SK-N-SH (cell line): ENCODE measurements at regions not wholly inside any gene's neighbourhood (a gene's known extent, or its start where the extent isn't known, plus 50 kb on each side); places are given as distances from the start of the nearest gene placed in this dataset.

Source experiments
- GATA2 ChIP-seq: sonication (generic); formaldehyde crosslinking; IDR thresholded peaks from 2 replicates; pipeline ENCODE4 v1.5.0; 2020; ENCODE audit warnings: mild to moderate bottlenecking, missing genetic modification reagents
- JUND ChIP-seq: IDR thresholded peaks from 2 replicates; pipeline ENCODE4 v1.4.0; 2012
- POLR2AphosphoS5 ChIP-seq: IDR thresholded peaks from 2 replicates; pipeline ENCODE4 v1.6.1; 2012; ENCODE audit warnings: low read depth, low read length
- RXRA ChIP-seq: IDR thresholded peaks from 2 replicates; pipeline ENCODE4 v1.4.0; 2012; ENCODE audit warnings: low read depth, mild to moderate bottlenecking, borderline replicate concordance
- TF ChIP-seq, protein P1 (sequence below): fragments of 200-600 bp; sonication (generic); IDR thresholded peaks from 2 replicates; pipeline ENCODE4 v1.6.1; 2017; ENCODE audit warnings: antibody characterized with exemption, mild to moderate bottlenecking, moderate library complexity
- TF ChIP-seq, protein P2 (sequence below): IDR thresholded peaks from 2 replicates; pipeline ENCODE4 v1.6.1; 2012; ENCODE audit warnings: mild to moderate bottlenecking, low read depth, low read length, moderate library complexity

DNA sequence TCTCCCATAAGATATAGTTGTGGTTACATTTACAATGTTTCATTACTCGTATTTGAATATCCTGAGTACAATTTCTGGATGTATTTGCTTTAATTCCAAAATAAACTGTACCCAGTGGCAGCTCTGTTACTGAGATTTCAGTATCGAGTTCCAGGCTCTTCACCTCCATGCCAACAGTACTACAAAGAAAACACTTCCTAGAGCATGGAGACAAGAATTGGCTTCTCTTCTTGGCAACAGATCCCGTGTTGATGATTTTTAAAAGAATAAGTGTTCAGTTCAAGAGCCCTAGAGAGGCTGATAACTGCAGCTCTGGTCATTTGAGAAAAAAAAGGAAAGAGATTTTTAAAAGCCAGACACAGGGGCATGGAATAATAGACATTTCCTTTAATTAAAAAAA is 302.8 kb downstream of the EFNB2 start:
- TF ChIP-seq RXRA = no peak
- no peak for TF ChIP-seq POLR2AphosphoS5
- TF ChIP-seq, protein P1, sequence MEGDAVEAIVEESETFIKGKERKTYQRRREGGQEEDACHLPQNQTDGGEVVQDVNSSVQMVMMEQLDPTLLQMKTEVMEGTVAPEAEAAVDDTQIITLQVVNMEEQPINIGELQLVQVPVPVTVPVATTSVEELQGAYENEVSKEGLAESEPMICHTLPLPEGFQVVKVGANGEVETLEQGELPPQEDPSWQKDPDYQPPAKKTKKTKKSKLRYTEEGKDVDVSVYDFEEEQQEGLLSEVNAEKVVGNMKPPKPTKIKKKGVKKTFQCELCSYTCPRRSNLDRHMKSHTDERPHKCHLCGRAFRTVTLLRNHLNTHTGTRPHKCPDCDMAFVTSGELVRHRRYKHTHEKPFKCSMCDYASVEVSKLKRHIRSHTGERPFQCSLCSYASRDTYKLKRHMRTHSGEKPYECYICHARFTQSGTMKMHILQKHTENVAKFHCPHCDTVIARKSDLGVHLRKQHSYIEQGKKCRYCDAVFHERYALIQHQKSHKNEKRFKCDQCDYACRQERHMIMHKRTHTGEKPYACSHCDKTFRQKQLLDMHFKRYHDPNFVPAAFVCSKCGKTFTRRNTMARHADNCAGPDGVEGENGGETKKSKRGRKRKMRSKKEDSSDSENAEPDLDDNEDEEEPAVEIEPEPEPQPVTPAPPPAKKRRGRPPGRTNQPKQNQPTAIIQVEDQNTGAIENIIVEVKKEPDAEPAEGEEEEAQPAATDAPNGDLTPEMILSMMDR = no peak
- TF ChIP-seq GATA2 (CRISPR knock-in tag) = no peak
- TF ChIP-seq JUND = no peak
- TF ChIP-seq, protein P2, sequence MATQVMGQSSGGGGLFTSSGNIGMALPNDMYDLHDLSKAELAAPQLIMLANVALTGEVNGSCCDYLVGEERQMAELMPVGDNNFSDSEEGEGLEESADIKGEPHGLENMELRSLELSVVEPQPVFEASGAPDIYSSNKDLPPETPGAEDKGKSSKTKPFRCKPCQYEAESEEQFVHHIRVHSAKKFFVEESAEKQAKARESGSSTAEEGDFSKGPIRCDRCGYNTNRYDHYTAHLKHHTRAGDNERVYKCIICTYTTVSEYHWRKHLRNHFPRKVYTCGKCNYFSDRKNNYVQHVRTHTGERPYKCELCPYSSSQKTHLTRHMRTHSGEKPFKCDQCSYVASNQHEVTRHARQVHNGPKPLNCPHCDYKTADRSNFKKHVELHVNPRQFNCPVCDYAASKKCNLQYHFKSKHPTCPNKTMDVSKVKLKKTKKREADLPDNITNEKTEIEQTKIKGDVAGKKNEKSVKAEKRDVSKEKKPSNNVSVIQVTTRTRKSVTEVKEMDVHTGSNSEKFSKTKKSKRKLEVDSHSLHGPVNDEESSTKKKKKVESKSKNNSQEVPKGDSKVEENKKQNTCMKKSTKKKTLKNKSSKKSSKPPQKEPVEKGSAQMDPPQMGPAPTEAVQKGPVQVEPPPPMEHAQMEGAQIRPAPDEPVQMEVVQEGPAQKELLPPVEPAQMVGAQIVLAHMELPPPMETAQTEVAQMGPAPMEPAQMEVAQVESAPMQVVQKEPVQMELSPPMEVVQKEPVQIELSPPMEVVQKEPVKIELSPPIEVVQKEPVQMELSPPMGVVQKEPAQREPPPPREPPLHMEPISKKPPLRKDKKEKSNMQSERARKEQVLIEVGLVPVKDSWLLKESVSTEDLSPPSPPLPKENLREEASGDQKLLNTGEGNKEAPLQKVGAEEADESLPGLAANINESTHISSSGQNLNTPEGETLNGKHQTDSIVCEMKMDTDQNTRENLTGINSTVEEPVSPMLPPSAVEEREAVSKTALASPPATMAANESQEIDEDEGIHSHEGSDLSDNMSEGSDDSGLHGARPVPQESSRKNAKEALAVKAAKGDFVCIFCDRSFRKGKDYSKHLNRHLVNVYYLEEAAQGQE = no peak
